ENCODE measurements at regions not wholly inside any gene's neighbourhood (a gene's known extent, or its start where the extent isn't known, plus 50 kb on each side); places are given as distances from the start of the nearest gene placed in this dataset.

DNA sequence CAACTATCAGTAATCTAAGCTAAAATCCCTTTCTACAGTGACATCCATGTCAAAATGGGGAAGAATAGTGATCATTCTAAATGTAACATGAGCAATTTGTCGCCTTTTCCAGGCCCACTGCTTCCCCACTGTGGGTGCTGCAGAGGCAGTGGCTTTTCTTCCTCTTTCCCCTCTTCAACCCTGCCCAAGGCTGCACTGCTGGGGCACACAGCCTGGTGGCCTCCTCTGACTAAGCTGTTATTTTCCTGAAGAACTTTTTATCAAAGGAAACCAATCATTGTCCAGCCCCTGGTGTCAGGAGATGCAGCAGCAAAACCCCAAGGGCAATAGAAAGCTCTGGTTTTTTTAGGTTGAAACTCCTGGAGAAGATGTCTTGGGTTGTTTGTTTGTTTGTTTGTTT is 117.6 kb upstream of the KLF7 start:
- Histone ChIP-seq H3K27ac (ENCODE audit: low read length) (no peak overlapping the region), H3K4me3 (ENCODE audit: low read length) (no peak overlapping the region), H3K4me1 (ENCODE audit: low read length) (peaks cover 31% of the 10 kb centered on the region), H2AFZ (ENCODE audit: low read length) (peak overlapping the region; percentile 6; the same call in 1 of the 2 replicates), H3K36me3 (ENCODE audit: insufficient read depth, low read length) (no peaks in the 10 kb centered on the region), H3K79me2 (ENCODE audit: low read length) (no peaks in the 10 kb centered on the region), H3K4me2 (ENCODE audit: low read depth, low read length, poor library complexity, severe bottlenecking) (no peak overlapping the region), H3K9me2 (replicated peaks; ENCODE audit: insufficient read depth, low read length) (no peaks in the 10 kb centered on the region), H3K9me3 (ENCODE audit: low read length) (no peaks in the 10 kb centered on the region), H3K9ac (ENCODE audit: low read length) (no peak overlapping the region), H4K20me1 (ENCODE audit: insufficient read depth, low read depth, low read length) (no peaks in the 10 kb centered on the region), H3K27me3 (ENCODE audit: low read length) (no peaks in the 10 kb centered on the region)
- DNase-seq: peak; percentile 56

DNA sequence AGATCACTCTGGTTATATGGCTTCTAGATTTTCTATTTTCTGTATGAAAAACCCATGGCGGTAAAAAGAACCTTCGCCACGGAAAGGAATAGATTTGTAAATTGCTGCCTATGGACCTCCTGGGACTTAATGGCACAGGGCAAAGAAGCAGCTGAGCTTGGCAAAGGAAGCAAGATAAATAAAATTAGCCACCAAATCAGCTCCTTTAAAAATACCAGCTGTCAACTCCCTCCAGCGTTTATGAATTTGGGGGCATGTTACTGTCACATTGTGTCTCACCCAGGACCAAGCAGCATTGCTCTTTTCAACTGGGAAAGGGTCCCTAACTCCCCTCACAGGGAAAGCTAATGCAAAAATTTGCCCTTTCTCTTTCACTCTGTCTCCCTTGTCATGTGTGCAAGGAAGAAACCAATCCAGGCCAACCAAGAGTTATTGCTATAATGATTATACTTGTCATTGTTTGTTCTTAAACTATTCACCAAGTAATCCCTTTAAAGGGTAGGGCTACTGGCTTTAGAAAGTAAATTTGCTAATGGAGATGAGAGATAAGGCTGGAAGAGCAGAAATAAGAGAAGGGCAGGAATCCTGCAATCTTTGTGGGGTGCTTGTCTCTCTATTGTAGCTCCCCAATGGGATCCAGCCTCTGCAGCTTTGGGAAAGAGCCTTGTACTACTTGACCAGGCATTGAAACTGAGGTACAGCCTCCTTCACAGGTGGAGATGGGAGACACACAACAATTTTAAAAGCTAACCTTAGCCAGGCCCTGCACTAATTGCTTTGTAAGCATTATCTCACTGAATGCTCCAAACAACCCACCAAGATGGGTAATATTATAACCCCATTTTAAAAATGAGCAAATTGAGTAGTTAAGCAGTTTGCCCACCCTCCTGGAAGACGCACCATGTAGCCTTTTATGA is 119.1 kb upstream of the KLF7 start:
- H3K9me3 ChIP-seq (ENCODE audit: low read length): no peaks in the 10 kb centered on the region
- no peak overlapping the region for H3K4me2 ChIP-seq (ENCODE audit: low read depth, low read length, poor library complexity, severe bottlenecking)
- H3K36me3 ChIP-seq (ENCODE audit: insufficient read depth, low read length): no peaks in the 10 kb centered on the region
- H3K4me1 ChIP-seq (ENCODE audit: low read length): peaks cover 31% of the 10 kb centered on the region
- no peak overlapping the region for H2AFZ ChIP-seq (ENCODE audit: low read length)
- H3K4me3 ChIP-seq (ENCODE audit: low read length): no peak overlapping the region
- H4K20me1 ChIP-seq (ENCODE audit: insufficient read depth, low read depth, low read length): no peaks in the 10 kb centered on the region
- H3K27ac ChIP-seq (ENCODE audit: low read length): no peak overlapping the region
- H3K79me2 ChIP-seq (ENCODE audit: low read length): no peaks in the 10 kb centered on the region
- DNase-seq: no peak
- no peaks in the 10 kb centered on the region for H3K9me2 ChIP-seq (replicated peaks; ENCODE audit: insufficient read depth, low read length)
- no peaks in the 10 kb centered on the region for H3K27me3 ChIP-seq (ENCODE audit: low read length)
- no peak overlapping the region for H3K9ac ChIP-seq (ENCODE audit: low read length)

DNA sequence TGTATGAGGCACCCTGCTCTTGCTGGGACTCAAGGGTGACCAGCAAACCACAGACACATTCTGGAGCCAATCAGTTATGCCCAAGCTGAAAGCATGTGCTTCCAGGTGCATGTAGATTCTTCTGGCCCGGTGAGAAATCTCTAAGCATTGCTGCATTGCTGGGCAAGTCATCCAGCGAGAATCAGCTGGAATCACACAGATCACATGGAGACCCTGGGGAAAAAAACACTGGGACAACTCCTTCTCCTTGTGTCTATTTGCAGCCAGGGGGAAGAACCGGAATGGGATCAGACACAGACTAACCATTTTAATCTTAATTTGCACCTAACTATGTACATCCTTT is 119.7 kb upstream of the KLF7 start:
- H3K4me1 ChIP-seq (ENCODE audit: low read length): peaks cover 31% of the 10 kb centered on the region
- peak overlapping the region; percentile 20 for H3K4me2 ChIP-seq (ENCODE audit: low read depth, low read length, poor library complexity, severe bottlenecking)
- H4K20me1 ChIP-seq (ENCODE audit: insufficient read depth, low read depth, low read length): no peaks in the 10 kb centered on the region
- H3K27ac ChIP-seq (ENCODE audit: low read length): no peak overlapping the region
- H2AFZ ChIP-seq (ENCODE audit: low read length): no peak overlapping the region
- no peak overlapping the region for H3K9ac ChIP-seq (ENCODE audit: low read length)
- H3K27me3 ChIP-seq (ENCODE audit: low read length): no peaks in the 10 kb centered on the region
- H3K9me3 ChIP-seq (ENCODE audit: low read length): no peaks in the 10 kb centered on the region
- H3K36me3 ChIP-seq (ENCODE audit: insufficient read depth, low read length): no peaks in the 10 kb centered on the region
- H3K4me3 ChIP-seq (ENCODE audit: low read length): no peak overlapping the region
- H3K79me2 ChIP-seq (ENCODE audit: low read length): no peaks in the 10 kb centered on the region
- no peaks in the 10 kb centered on the region for H3K9me2 ChIP-seq (replicated peaks; ENCODE audit: insufficient read depth, low read length)
- no peak for DNase-seq

DNA sequence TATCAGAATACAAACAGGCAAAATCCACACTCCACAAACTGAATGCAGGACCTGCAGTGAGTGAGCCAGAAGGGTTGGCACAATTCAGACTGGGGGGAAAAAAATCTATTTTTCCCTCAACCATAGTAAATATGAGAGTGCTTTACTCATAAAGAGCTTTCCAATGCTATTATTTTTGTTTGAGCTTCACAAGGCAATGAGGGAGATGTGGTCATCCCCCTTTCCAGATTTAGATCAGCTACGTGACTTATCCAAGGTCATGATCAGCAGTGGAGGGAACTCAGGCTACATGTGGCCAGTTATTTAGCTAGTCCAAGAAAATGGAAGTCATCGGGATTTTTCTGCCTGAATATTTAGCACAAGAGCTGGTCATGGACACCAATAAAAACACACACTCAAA is 120.4 kb upstream of the KLF7 start:
- Histone ChIP-seq H3K4me3 (ENCODE audit: low read length) (no peak overlapping the region), H3K79me2 (ENCODE audit: low read length) (no peaks in the 10 kb centered on the region), H3K27ac (ENCODE audit: low read length) (no peak overlapping the region), H3K27me3 (ENCODE audit: low read length) (no peaks in the 10 kb centered on the region), H4K20me1 (ENCODE audit: insufficient read depth, low read depth, low read length) (no peaks in the 10 kb centered on the region), H3K9me3 (ENCODE audit: low read length) (no peaks in the 10 kb centered on the region), H3K4me1 (ENCODE audit: low read length) (peaks cover 31% of the 10 kb centered on the region), H3K9ac (ENCODE audit: low read length) (no peak overlapping the region), H2AFZ (ENCODE audit: low read length) (no peak overlapping the region), H3K9me2 (replicated peaks; ENCODE audit: insufficient read depth, low read length) (no peaks in the 10 kb centered on the region), H3K36me3 (ENCODE audit: insufficient read depth, low read length) (no peaks in the 10 kb centered on the region), H3K4me2 (ENCODE audit: low read depth, low read length, poor library complexity, severe bottlenecking) (no peak overlapping the region)
- no peak for DNase-seq

DNA sequence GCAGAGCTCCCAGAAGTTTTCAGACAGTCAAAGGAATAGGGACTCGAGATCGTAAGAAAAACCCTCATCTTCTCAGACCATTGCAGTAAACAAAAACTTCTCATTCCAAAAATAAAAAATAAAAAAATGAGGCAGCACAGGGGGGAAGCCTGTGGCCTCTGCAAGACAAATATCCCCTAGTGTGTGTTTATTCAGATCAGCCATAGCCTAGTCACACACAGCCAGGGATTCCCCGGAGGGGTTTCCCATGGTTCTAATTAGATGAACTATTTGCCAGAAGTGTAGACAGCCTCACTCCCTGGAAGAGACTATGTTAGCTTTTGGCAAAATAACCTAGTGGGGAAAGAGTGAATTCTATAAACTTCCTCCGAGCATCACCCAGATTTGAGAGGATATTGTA is 122.9 kb upstream of the KLF7 start:
- Histone ChIP-seq H2AFZ (ENCODE audit: low read length) (no peak overlapping the region), H3K9ac (ENCODE audit: low read length) (no peak overlapping the region), H3K27me3 (ENCODE audit: low read length) (no peaks in the 10 kb centered on the region), H3K4me3 (ENCODE audit: low read length) (no peak overlapping the region), H3K4me2 (ENCODE audit: low read depth, low read length, poor library complexity, severe bottlenecking) (no peak overlapping the region), H4K20me1 (ENCODE audit: insufficient read depth, low read depth, low read length) (no peaks in the 10 kb centered on the region), H3K9me2 (replicated peaks; ENCODE audit: insufficient read depth, low read length) (no peaks in the 10 kb centered on the region), H3K79me2 (ENCODE audit: low read length) (no peaks in the 10 kb centered on the region), H3K4me1 (ENCODE audit: low read length) (peaks cover 21% of the 10 kb centered on the region), H3K27ac (ENCODE audit: low read length) (no peak overlapping the region), H3K36me3 (ENCODE audit: insufficient read depth, low read length) (no peaks in the 10 kb centered on the region), H3K9me3 (ENCODE audit: low read length) (no peaks in the 10 kb centered on the region)
- DNase-seq: no peak

DNA sequence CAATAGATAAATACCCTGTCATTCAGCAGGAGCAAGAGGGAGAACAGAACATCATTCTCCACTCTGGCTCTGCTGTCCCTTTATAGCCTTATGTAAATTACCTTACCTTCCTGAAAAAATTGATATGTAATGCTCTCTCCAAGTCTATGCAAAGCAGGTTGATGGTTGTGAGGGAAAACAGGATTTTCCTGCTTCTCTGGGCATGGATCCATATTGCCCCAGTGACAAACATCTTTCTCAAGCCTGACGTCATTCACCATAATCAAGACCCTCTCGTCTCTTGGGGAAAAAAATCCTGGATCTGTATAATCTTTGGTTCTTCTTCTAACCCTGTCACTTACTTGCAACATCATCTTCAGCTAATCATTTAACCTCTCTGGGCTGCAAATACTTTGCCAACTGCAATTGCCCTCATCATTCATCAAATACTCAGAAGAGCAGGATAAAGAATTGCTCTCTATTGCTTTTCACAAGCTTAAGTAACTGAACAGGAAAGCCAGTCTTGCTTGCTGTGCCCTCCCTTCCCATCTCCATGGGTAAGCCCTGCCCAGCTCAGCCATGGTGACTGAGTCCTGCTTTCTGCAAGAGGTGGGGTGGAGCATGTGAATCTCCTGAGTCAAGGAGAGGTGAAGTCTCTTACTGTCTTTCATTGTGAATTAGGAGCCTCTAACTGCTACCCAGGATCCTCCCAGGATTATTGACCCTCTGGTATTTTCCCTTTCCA is 123.7 kb upstream of the KLF7 start:
- no peak for DNase-seq
- H3K27ac ChIP-seq (ENCODE audit: low read length): no peak overlapping the region

DNA sequence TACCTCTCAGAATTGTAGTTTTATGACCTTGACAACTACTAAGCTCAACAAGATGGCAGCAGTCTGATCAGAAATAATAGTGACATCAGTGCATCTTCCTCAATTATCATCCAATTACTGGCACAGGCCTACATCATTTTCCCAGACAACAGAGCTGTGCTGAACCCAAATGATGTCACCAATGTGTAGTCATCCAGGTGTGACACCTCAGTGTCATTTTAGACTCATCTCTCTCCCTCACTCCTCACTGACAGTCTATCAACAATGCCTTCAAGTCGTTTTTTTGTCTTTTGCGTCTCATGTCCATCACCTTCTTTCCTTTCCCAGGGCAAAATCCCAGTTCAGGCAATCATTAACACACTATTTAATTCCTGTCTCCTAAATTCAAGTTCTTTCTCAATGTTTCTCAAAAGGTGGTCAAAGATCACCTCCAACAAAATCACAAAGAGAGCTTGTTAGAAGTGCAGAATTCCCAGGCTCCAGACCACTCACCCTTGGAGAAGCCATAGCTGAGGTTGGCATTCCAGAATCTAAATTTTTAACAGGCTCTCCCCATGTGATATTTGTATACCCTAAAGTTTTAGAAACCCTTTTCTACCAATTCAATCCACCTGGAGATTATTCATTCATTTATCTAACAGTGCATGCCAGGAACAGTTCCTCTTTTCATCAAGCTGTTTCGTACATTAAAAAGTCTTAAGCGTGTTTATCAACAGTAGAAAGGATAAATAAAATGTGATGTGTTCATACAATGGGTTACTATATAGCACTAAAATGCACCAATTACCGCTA is 125.3 kb upstream of the KLF7 start:
- H3K36me3 ChIP-seq (ENCODE audit: insufficient read depth, low read length): no peaks in the 10 kb centered on the region
- no peaks in the 10 kb centered on the region for H3K9me2 ChIP-seq (replicated peaks; ENCODE audit: insufficient read depth, low read length)
- no peak for DNase-seq
- no peaks in the 10 kb centered on the region for H4K20me1 ChIP-seq (ENCODE audit: insufficient read depth, low read depth, low read length)
- H3K4me3 ChIP-seq (ENCODE audit: low read length): no peak overlapping the region
- no peaks in the 10 kb centered on the region for H3K27me3 ChIP-seq (ENCODE audit: low read length)
- no peak overlapping the region for H3K9ac ChIP-seq (ENCODE audit: low read length)
- no peaks in the 10 kb centered on the region for H3K9me3 ChIP-seq (ENCODE audit: low read length)
- no peaks in the 10 kb centered on the region for H3K79me2 ChIP-seq (ENCODE audit: low read length)
- H3K4me1 ChIP-seq (ENCODE audit: low read length): peaks cover 1% of the 10 kb centered on the region
- no peak overlapping the region for H2AFZ ChIP-seq (ENCODE audit: low read length)
- no peak overlapping the region for H3K27ac ChIP-seq (ENCODE audit: low read length)
- H3K4me2 ChIP-seq (ENCODE audit: low read depth, low read length, poor library complexity, severe bottlenecking): no peak overlapping the region

More for the DNA sequence above, 123.7 kb upstream of the KLF7 start:
- Histone ChIP-seq H3K9me2 (replicated peaks; ENCODE audit: insufficient read depth, low read length) (no peaks in the 10 kb centered on the region), H2AFZ (ENCODE audit: low read length) (no peak overlapping the region), H3K27me3 (ENCODE audit: low read length) (no peaks in the 10 kb centered on the region), H3K36me3 (ENCODE audit: insufficient read depth, low read length) (no peaks in the 10 kb centered on the region), H3K4me2 (ENCODE audit: low read depth, low read length, poor library complexity, severe bottlenecking) (no peak overlapping the region), H3K9ac (ENCODE audit: low read length) (no peak overlapping the region), H3K4me3 (ENCODE audit: low read length) (no peak overlapping the region), H3K9me3 (ENCODE audit: low read length) (no peaks in the 10 kb centered on the region), H3K4me1 (ENCODE audit: low read length) (peaks cover 17% of the 10 kb centered on the region), H3K79me2 (ENCODE audit: low read length) (no peaks in the 10 kb centered on the region), H4K20me1 (ENCODE audit: insufficient read depth, low read depth, low read length) (no peaks in the 10 kb centered on the region)
